ENCODE measurements at regions not wholly inside any gene's neighbourhood (a gene's known extent, or its start where the extent isn't known, plus 50 kb on each side); places are given as distances from the start of the nearest gene placed in this dataset.

DNA sequence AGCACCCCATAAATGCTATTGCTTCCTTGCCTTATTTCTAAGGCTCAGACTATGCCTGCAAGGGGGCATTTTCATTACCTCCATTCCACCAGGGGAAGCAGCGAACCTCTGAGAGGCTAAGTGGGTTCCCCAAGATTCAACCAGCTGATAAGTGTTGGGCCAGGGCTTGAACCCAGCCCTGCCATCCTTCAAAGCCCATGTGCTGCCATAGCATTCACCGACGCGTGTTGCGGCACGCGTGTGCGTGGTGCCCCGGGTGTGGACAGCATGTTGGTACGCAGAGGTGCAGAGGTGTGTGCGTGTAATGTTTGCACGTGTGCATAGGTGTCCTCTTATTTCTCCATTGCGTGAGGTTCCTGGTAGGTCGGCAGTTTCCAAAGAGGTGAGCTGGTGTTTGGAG, 66.0 kb upstream of the PPARA start:
- Histone ChIP-seq H3K79me2 (ENCODE audit: low read length) (peaks cover 52% of the 10 kb centered on the region), H3K4me3 (ENCODE audit: low read length) (no peak overlapping the region), H3K9ac (ENCODE audit: low read length) (no peak overlapping the region), H3K27me3 (ENCODE audit: low read depth, low read length) (no peaks in the 10 kb centered on the region), H3K36me3 (replicated peaks; ENCODE audit: low read depth, low read length) (no peaks in the 10 kb centered on the region), H2AFZ (ENCODE audit: low read depth, low read length) (no peak overlapping the region), H3K27ac (ENCODE audit: low read length) (no peak overlapping the region), H3K9me3 (ENCODE audit: insufficient read depth, low read length) (no peaks in the 10 kb centered on the region), H4K20me1 (ENCODE audit: insufficient read depth, low read length) (peaks cover 7% of the 10 kb centered on the region), H3K4me2 (ENCODE audit: low read length) (no peak overlapping the region), H3K4me1 (ENCODE audit: low read length) (no peaks in the 10 kb centered on the region)
- no peak for TF ChIP-seq EZH2phosphoT487 (IDR thresholded peaks at IDR 0.05; ENCODE audit: low read depth)
- no peak for TF ChIP-seq CTCF (IDR thresholded peaks at IDR 0.05; ENCODE audit: low read depth, low read length)

DNA sequence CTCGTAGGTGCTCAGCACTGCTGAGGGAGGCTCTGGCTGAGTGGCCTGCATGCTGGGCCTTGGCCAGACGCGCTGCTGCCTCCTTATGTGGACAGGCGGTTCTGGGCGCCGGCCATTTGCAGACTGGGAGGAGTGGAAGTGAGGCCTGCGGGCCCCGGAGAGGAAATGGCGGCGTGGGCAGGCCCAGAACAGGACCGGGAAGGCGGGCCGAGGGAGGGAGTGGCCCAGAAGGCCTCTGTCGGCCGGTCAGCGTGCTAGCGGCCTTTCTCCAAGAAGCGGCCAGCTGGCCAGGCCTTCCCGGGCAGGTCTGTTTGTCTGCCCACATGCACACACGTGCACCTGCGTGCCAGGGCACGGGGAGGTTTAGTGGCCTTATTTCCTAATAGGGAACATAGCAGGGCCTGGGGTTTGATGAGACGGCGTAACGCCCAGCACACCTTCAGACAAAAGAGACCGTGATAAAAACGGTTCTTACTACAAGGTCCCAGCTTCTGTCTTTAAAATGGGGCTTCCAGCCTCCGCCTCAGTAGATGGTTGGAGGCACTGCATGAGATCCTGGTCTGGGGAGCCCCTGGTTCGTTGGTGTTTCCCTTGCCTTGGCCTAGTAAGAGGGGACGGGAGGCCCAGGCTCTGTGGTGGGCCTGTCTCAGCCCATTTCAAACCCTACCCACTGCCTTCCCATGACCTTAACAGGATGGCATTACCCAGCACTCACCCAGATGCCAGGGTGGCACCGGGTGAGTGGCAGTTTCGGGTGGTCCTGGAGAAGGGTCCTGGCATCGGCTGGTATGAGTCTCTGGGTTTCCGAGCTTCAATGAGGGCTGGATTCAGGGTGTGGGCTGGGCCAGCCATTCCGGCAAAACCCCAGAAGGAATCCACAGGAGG, 65.1 kb upstream of the PPARA start:
- no peaks in the 10 kb centered on the region for H3K9me3 ChIP-seq (ENCODE audit: insufficient read depth, low read length)
- H3K4me3 ChIP-seq (ENCODE audit: low read length) = no peak overlapping the region
- TF ChIP-seq EZH2phosphoT487 (IDR thresholded peaks at IDR 0.05; ENCODE audit: low read depth) = no peak
- no peak for TF ChIP-seq CTCF (IDR thresholded peaks at IDR 0.05; ENCODE audit: low read depth, low read length)
- H3K27me3 ChIP-seq (ENCODE audit: low read depth, low read length) = no peaks in the 10 kb centered on the region
- peaks cover 44% of the 10 kb centered on the region for H3K79me2 ChIP-seq (ENCODE audit: low read length)
- H3K4me1 ChIP-seq (ENCODE audit: low read length) = no peaks in the 10 kb centered on the region
- H3K4me2 ChIP-seq (ENCODE audit: low read length) = no peak overlapping the region
- no peak overlapping the region for H3K9ac ChIP-seq (ENCODE audit: low read length)
- no peak overlapping the region for H3K27ac ChIP-seq (ENCODE audit: low read length)
- no peaks in the 10 kb centered on the region for H3K36me3 ChIP-seq (replicated peaks; ENCODE audit: low read depth, low read length)
- no peak overlapping the region for H2AFZ ChIP-seq (ENCODE audit: low read depth, low read length)
- peaks cover 7% of the 10 kb centered on the region for H4K20me1 ChIP-seq (ENCODE audit: insufficient read depth, low read length)

DNA sequence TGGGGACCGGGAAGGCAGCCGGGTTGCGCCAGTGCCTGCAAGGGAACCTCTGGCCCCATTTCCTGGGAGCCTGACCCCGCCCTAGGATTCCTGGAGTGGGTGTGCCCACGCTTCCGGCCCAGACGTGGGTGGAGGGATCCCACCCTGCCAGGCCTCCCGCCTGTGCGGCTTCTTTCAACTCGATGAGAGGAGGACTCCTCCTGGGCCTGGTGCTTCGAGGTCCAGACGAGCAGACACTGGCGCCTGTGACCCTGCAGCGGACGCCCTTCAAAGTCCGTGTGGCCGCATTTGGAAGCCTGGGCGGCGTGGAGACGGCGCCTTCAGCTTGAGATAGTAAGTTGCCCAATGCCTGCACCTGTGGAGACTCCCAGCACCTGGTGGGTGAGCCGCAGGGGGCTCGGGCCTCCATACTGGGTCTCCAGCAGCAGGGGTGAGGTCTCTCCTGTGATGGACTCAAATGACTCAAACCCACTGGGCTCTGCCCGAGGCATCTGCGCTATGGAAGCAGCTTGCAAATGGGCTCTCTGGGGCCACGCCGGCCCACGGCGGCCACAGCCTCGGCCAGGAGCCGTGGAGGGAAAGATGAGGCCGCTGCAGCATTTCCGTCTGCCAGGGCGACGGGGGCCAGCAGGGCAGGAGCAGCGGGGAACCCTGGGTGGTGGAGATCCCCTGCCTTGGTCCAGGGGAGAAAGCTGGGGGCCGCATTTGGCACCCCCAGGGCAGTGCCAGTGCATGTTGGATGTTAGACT, 64.3 kb upstream of the PPARA start:
- no peaks in the 10 kb centered on the region for H3K27me3 ChIP-seq (ENCODE audit: low read depth, low read length)

More for the DNA sequence above, 64.3 kb upstream of the PPARA start:
- Histone ChIP-seq H3K36me3 (replicated peaks; ENCODE audit: low read depth, low read length) (no peaks in the 10 kb centered on the region), H3K9me3 (ENCODE audit: insufficient read depth, low read length) (no peaks in the 10 kb centered on the region), H2AFZ (ENCODE audit: low read depth, low read length) (no peak overlapping the region), H3K4me2 (ENCODE audit: low read length) (no peak overlapping the region), H3K9ac (ENCODE audit: low read length) (no peak overlapping the region), H3K27ac (ENCODE audit: low read length) (no peak overlapping the region), H4K20me1 (ENCODE audit: insufficient read depth, low read length) (peaks cover 7% of the 10 kb centered on the region), H3K4me1 (ENCODE audit: low read length) (no peaks in the 10 kb centered on the region), H3K4me3 (ENCODE audit: low read length) (no peak overlapping the region), H3K79me2 (ENCODE audit: low read length) (peaks cover 38% of the 10 kb centered on the region)
- TF ChIP-seq CTCF (IDR thresholded peaks at IDR 0.05; ENCODE audit: low read depth, low read length) (no peak), EZH2phosphoT487 (IDR thresholded peaks at IDR 0.05; ENCODE audit: low read depth) (no peak)
